ENCODE measurements at regions not wholly inside any gene's neighbourhood (a gene's known extent, or its start where the extent isn't known, plus 50 kb on each side); places are given as distances from the start of the nearest gene placed in this dataset.

DNA sequence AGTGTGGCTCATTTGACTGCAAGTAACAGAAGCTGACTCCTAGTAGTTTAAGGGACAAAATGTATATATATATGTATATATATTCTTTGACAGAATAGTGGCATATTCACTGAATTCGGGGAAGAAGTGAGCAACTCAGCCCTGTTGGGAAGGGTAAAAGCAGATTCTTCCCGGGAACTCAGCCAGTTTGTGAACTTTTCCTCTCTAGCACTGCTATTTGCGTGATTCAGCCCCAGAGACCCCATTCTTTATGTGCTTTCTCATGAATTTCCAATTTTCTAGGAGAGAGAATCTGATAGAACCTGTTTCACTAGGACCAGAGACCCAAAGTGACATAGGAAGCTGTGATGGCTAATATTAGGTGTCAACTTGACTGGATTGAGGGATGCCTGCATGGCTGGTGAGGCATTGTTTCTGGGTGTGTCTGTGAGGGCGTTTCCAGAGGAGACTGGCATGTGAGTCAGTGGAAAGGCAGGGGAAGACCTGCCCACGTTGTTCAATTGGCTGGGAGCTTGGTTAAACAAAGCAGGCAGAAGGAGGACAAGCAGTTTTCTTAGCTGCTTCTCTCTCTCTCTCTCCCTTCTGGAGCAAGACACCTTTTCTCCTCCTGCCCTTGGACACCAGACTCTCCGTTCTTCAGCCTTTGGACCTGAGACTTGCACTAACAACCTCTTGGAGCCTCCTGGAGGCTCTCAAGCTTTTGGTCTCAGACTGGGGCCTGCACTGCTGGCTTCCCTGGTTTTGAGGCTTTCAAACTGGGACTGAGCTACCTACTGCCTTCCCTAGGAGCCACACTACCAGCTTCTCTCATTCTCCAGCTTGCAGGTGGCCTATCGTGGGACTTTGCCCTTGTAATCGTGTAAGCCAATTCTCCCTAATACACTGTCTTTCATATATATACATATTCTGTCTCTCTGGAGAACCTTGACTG, 93.4 kb upstream of the KCNK1 start:
- no peak for DNase-seq

DNA sequence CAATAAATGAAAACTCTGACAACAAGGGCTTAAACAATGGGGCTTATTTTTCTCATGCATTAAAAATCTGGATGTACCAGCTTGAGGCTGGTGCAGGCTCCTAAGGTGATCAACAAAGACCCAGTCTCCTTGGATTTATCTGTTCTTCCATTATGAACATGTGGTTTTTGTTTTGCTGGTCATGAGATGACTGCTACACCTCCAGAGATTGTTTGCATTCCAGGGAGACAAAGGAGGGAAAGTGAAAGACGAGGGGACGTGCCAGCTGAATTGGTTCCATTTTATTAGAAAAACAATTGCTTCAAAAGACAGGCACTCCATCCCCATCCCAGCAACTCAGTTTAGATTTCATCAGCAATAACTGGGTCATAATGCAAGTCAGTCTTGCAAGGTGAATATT, 90.9 kb upstream of the KCNK1 start:
- no peak for DNase-seq

DNA sequence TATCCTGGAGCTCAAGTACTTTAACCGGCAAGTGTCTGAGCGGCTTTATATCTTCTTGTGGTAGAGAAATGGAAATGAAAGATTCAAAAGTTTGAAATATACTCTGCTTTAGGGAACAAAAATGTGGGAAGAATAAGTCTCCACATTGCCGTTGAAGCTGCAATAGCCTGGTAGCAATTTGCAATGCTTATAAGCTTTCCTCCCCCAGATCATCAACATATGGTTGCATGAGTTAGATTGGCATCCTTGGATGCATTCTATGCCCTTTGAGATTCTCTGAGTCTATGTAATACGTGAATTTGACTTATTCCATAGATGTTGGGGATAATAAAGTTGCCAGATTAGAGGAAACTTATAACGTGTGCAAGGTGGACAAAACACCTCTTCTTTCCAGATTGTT, 86.1 kb upstream of the KCNK1 start:
- no peak for DNase-seq

DNA sequence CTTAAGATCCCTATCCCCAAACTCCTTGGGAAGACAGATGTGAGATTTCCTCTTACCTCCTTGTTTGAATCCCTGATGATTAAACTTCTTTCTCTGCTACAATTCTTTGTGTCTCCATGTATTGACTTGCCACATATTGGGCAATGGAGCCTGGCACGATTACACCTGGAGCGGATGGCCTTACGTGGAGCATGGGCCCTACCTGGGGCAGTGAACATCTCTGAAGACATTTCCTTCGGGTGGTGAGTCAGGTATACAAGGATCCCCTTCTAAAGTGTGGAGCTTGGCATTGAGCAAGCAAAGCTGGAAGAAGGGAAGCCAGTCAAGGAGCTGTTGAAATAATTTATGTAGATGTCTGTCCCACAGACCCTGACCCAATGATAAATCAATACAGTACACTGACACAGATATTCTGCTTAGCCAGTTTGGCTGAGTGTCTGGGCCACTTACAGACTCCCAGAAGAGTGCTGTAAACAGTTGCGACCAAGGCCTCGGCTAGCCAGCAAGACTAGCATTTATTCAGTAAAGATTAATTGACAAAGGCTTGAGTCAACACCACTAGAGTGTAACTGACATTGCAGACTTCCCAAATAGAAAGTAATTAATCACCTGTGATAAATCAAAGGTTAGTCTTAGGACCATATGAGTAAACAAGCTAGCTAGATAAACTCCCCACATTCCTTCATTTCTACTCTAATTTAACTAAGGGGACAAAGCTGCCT, 83.1 kb upstream of the KCNK1 start:
- DNase-seq, result no peak

DNA sequence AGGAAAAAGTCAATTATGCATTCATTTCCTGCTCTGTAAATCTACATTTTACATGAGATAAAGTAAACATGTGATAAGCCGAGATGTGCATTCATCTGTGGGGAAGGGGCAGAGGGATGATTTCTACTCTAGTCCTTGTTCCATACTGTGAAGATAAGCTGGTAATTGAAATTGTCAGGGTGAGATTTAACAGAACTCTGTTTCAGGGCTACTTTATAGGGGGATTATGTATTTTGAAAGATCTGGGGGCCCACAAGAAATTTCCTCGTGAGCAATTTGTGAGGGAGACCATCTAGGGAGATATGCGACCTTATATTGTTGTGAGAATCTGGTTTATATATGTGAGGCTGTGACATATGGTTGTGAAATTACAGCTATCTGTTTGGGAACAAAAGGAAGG, 73.1 kb upstream of the KCNK1 start:
- no peak for DNase-seq

DNA sequence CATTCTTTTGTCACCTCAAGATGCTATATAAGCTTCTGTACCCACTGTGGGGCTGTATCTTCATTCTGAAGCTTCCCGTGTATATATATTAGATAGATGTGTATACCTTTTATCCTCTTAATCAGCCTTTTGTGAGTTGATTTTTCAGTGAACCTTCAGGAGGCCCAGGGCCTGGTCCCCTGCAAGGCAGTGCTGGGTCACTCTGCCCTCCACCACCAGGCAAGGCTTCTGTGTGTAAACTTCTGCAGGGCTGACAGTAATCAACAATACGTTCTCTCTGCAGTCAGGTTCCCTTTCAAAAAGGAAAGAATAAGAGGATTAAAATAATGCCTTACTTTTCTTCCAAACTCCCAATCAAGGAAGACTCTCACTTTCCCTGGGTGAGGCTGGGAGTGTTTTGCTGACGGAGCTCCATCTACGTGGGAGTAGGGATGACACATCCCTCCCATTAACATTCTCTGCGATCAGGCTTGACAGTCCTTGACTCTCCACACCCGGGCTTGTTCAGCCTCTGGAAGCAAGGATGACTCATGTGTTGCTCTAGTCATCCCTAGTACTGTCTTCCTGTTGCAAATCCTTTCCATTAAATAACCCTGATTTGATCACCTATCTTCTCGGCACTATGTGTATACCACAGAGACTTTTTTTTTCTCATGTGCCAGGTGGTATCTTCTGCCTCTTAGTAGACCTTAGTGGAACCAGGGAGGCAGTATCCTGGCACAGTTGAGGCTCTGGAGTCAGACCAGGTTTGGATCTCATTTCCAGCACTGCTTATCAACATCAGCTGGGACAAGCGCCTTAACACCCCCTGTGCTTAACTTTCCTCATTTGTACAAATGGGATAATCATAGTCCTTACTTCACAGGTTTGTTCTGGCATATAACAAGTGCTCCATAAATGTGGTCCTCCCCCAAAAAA, 70.3 kb upstream of the KCNK1 start:
- no peak for DNase-seq

DNA sequence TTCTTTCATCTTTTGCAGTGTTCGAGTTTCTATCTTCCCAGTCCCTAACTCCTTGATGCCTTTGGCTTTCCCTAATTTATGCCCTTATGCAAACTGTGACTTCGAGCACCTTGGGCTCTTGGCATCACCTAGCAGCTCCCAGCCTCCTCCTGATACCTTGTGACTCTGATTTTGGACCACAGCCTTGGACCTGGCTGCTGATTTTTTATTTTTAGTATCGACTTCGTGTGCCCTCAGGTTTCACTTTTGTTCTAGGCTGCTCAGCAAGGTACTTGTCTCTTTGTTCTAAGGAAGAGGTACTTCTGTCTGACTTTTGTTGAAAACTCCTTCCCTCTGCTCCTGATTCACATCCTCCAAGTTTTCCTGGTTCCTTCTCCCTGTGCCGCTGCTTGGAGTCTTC, 69.6 kb upstream of the KCNK1 start:
- no peak for DNase-seq

DNA sequence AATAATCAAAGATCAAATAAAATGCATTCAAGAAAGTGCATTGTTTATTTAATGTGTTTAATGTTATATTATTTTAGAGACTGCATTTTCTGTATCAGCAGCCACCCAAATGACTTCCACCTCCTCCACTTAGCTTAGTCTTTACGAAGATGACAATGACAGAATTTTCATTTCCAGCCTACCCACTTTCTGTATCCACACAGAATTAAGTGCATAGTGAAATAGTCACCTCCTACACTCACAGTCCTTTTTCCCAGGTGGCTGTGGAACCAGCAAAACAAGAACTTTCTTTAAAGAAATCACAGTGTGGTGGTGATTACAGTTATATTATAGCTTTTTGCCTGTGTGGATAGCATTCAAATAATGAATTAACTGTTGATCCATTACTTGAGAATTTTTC, 66.2 kb upstream of the KCNK1 start:
- DNase-seq, result no peak

DNA sequence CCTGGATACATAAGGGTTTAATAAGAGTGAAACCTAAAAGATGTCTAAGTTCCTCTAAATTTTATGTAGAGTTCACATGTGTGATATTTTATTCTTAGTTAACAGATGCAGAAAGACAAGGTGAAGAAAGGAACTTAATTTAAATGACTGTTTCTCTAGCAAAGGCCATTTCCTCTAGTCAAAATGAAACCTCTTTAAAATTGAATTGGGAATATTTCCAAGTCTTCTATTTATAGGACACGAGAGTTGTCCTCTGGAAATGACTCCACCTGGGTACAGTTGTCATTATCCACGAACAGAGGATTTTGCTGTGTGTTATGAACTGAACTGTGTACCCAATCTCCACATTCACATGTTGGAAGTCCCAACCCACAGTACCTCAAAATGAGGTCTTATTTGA, 64.5 kb upstream of the KCNK1 start:
- DNase-seq, result no peak

DNA sequence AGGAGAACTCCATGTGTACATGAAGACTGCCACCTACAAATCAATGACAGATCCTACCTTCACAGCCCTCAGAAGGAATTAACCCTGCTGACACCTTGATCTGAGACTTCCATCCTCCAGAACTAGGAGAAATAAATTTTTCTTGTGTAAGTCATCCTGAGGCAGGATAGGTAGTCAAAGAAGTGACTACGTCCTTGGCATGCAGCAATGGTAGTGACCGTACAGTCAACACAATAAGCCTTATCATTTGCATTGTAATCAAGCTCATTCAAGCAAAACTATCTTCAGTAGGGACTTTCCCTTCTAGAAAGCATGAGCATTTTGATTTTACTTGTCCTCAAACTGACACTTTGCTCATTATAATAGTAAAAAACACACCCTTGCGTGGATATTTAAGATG, 64.0 kb upstream of the KCNK1 start:
- no peak for DNase-seq

DNA sequence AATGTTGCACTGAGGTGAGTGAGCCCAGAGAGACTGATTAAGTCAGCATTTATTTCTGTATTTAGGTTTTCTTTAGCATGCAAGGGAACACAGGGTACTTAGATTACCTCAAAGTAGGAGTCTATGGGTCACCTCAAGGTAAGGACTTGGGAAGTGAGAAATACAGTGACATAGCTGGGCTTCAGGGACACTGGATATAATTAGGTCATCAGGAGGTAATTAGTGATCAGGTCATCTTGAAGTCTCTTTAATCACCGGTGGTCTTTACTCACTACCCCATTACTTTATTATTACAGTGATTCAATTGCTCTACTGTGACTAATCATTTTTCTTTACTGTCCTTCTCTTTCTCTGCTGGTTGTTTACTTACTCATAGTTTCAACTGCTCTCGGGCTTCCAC, 59.9 kb upstream of the KCNK1 start:
- no peak for DNase-seq

DNA sequence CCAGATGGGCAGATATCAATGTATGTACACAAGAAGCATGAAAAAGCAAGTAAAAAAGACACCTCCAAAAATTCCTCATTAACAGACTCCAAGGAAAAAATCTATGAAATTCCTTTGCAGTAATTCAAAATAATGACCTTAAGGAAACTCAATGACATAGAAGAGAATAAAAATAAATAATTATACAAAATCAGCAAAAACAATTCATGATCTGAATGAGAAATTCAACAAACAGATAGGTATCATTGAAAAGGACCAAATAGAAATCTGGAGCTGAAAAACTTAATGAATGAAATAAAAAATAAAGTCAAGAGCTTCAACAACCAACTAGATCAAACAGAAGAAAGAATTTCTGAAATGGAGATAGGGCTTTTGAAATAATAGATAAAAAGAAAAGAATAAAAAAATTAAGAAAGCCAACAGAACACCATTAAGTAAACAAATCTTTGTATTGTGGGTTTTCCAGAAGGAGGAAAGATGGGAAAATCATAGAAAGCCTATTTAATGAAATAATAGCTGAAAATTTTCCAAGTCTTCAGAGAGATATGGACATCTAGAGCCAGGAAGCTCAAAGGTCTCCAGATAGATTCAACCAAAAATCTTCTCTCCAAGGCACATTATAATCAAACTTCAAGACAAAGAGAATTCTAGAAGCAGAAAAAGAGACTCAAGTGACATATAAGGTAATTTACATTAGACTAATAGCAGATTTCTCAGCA, 52.0 kb upstream of the KCNK1 start:
- DNase-seq, result no peak

Measured in stimulated activated CD8-positive, alpha-beta memory T cell treated with anti-CD3 and anti-CD28 coated beads, Interleukin-4, amount 100 ng/mL, for 48 hours (primary cell).